ENCODE measurements at regions not wholly inside any gene's neighbourhood (a gene's known extent, or its start where the extent isn't known, plus 50 kb on each side); places are given as distances from the start of the nearest gene placed in this dataset.

DNA sequence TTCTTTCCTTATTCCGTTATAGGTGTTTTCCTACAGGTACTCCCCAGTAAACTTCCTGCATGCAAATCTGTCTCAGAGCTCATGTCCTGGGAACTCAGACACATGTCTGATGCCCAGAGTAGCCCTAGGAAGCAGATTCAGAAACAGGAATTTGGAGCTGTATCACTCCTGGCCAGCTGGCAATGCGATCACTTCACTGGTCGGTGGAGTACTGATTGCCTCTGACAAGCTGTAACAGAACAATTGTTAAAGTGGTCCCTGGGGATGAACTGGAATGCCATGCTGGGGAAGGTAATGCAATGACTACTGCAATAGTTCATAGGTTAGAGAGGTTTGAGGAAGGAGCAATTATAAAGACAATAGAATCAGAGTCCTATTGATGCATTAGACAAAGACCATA lies 131.6 kb upstream of the DOCK10 start:
- WGBS (ENCODE audit: insufficient coverage, low coverage, missing lambda C conversion rate): 0% methylated on average over 2 of the region's 3 CpGs
- ChIA-PET POLR2A (no interaction called here), CTCF (ENCODE audit: low intra/inter-chr PET ratio) (no interaction called here)
- Histone ChIP-seq H3K4me1 (replicated peaks in 1 of 2; ENCODE audit: control insufficient read depth in 2 of 2, insufficient read depth in 2 of 2, low read length in 2 of 2) (no peaks in the 10 kb centered on the region), H2AFZ (ENCODE audit: low read depth, low read length) (no peak overlapping the region), H3K4me3 (no peak overlapping the region), H3K4me2 (ENCODE audit: insufficient read depth, low read length) (no peak overlapping the region), H3K9ac (ENCODE audit: insufficient read depth in 1 of 2, low read depth in 2 of 2, low read length in 2 of 2) (no peak overlapping the region), H3K9me3 (replicated peaks; ENCODE audit: control insufficient read depth, insufficient read depth, low read depth, low read length) (no peaks in the 10 kb centered on the region), H3K27me3 (ENCODE audit: control insufficient read depth in 2 of 2, insufficient read depth in 2 of 2, low read length in 2 of 2) (no peaks in the 10 kb centered on the region), H4K20me1 (replicated peaks; ENCODE audit: control insufficient read depth, insufficient read depth, low read length) (no peaks in the 10 kb centered on the region), H3K27ac (ENCODE audit: extremely low read depth, low read depth, low read length) (no peak overlapping the region), H3K36me3 (ENCODE audit: control insufficient read depth, insufficient read depth, low read length) (no peaks in the 10 kb centered on the region), H3K9me1 (ENCODE audit: control insufficient read depth, insufficient read depth, low read length) (no peaks in the 10 kb centered on the region), H3K79me2 (ENCODE audit: control insufficient read depth, insufficient read depth, low read length) (no peaks in the 10 kb centered on the region)
- BruUV-seq (replicated peaks): no TSS peak
- in situ Hi-C loops (cut with MboI): no loop called here
- no peak for DNase-seq (ENCODE audit: extremely low read depth in 1 of 4, low spot score in 3 of 4)
- no peak for ATAC-seq
- intact Hi-C loops (cut with micrococcal nuclease): no loop called here
- FAIRE-seq: no peak
- TF ChIP-seq ZNF75A (CRISPR knock-in tag; IDR thresholded peaks at IDR 0.05) (no peak), TOE1 (IDR thresholded peaks at IDR 0.05; ENCODE audit: borderline replicate concordance) (no peak), TOE1 (CRISPR knock-in tag; IDR thresholded peaks at IDR 0.05; ENCODE audit: borderline replicate concordance, low read depth) (no peak), ILK (tag; IDR thresholded peaks at IDR 0.05; ENCODE audit: borderline replicate concordance, low read depth) (no peak), TAF1 (IDR thresholded peaks at IDR 0.05; ENCODE audit: control insufficient read depth, extremely low read depth, insufficient read depth, low read length, severe bottlenecking) (no peak), FOXK1 (CRISPR knock-in tag; IDR thresholded peaks at IDR 0.05; ENCODE audit: borderline replicate concordance) (no peak), SAFB (IDR thresholded peaks at IDR 0.05; ENCODE audit: borderline replicate concordance, low read depth, low read length) (no peak), ZKSCAN8 (CRISPR knock-in tag; IDR thresholded peaks at IDR 0.05) (no peak), CTBP1 (IDR thresholded peaks at IDR 0.05; ENCODE audit: borderline replicate concordance) (no peak), MTF1 (CRISPR knock-in tag; IDR thresholded peaks at IDR 0.05; ENCODE audit: borderline replicate concordance) (no peak), ZNF134 (CRISPR knock-in tag; conservative IDR thresholded peaks at IDR 0.05) (no peak)
- TF ChIP-seq, protein P1, sequence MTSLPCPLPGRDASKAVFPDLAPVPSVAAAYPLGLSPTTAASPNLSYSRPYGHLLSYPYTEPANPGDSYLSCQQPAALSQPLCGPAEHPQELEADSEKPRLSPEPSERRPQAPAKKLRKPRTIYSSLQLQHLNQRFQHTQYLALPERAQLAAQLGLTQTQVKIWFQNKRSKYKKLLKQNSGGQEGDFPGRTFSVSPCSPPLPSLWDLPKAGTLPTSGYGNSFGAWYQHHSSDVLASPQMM (CRISPR knock-in tag; IDR thresholded peaks at IDR 0.05): no peak
- TF ChIP-seq, protein P2, sequence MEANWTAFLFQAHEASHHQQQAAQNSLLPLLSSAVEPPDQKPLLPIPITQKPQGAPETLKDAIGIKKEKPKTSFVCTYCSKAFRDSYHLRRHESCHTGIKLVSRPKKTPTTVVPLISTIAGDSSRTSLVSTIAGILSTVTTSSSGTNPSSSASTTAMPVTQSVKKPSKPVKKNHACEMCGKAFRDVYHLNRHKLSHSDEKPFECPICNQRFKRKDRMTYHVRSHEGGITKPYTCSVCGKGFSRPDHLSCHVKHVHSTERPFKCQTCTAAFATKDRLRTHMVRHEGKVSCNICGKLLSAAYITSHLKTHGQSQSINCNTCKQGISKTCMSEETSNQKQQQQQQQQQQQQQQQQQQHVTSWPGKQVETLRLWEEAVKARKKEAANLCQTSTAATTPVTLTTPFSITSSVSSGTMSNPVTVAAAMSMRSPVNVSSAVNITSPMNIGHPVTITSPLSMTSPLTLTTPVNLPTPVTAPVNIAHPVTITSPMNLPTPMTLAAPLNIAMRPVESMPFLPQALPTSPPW (CRISPR knock-in tag; IDR thresholded peaks at IDR 0.05): no peak
